Occipital lobe (tissue), 1 donor: ENCODE measurements at regions not wholly inside any gene's neighbourhood (a gene's known extent, or its start where the extent isn't known, plus 50 kb on each side); places are given as distances from the start of the nearest gene placed in this dataset.

Experiments
- DNase-seq: peaks from one replicate; lab custom pipeline; 2025; lab: John Stamatoyannopoulos, UW

- no peak for DNase-seq
Observed at GRCh38 chr18:39636931-39637330, 2071.3 kb upstream of the CELF4 start.

GRCh38 chr18:39635966-39636365 lies 2070.4 kb upstream of the CELF4 start:
- no peak for DNase-seq

- no peak for DNase-seq
Observed at GRCh38 chr18:39635192-39635591, 2069.6 kb upstream of the CELF4 start.

GRCh38 chr18:39627936-39628335 lies 2062.3 kb upstream of the CELF4 start:
- no peak for DNase-seq

GRCh38 chr18:39624961-39625360 lies 2059.4 kb upstream of the CELF4 start:
- no peak for DNase-seq

- DNase-seq = no peak
Observed at GRCh38 chr18:39622431-39622830, 2056.8 kb upstream of the CELF4 start.

GRCh38 chr18:39620551-39621168 lies 2055.1 kb upstream of the CELF4 start:
- no peak for DNase-seq

GRCh38 chr18:39618265-39619003 lies 2052.8 kb upstream of the CELF4 start:
- no peak for DNase-seq

- no peak for DNase-seq
Observed at GRCh38 chr18:39611381-39612100, 2045.9 kb upstream of the CELF4 start.

- DNase-seq = no peak
Observed at GRCh38 chr18:39607034-39607433, 2041.4 kb upstream of the CELF4 start.

- no peak for DNase-seq
Observed at GRCh38 chr18:39604836-39605235, 2039.2 kb upstream of the CELF4 start.

GRCh38 chr18:39602131-39602530 lies 2036.5 kb upstream of the CELF4 start:
- DNase-seq = no peak

GRCh38 chr18:39600894-39601293 lies 2035.3 kb upstream of the CELF4 start:
- DNase-seq = no peak

GRCh38 chr18:39599251-39599650 lies 2033.7 kb upstream of the CELF4 start:
- DNase-seq = no peak

GRCh38 chr18:39596891-39597290 lies 2031.3 kb upstream of the CELF4 start:
- no peak for DNase-seq

GRCh38 chr18:39596221-39596620 lies 2030.6 kb upstream of the CELF4 start:
- no peak for DNase-seq

GRCh38 chr18:39594206-39594605 lies 2028.6 kb upstream of the CELF4 start:
- no peak for DNase-seq

GRCh38 chr18:39591649-39592048 lies 2026.1 kb upstream of the CELF4 start:
- DNase-seq = no peak

- no peak for DNase-seq
Observed at GRCh38 chr18:39589496-39589895, 2023.9 kb upstream of the CELF4 start.

- no peak for DNase-seq
Observed at GRCh38 chr18:39587586-39587985, 2022.0 kb upstream of the CELF4 start.

- no peak for DNase-seq
Observed at GRCh38 chr18:39586741-39587140, 2021.1 kb upstream of the CELF4 start.

GRCh38 chr18:39574897-39575296 lies 2009.3 kb upstream of the CELF4 start:
- no peak for DNase-seq

GRCh38 chr18:39571511-39571910 lies 2005.9 kb upstream of the CELF4 start:
- DNase-seq = no peak
